Mucosa of descending colon (tissue), 3 donors: ENCODE measurements at regions not wholly inside any gene's neighbourhood (a gene's known extent, or its start where the extent isn't known, plus 50 kb on each side); places are given as distances from the start of the nearest gene placed in this dataset.

Experiments
- ATAC-seq: fragments of 200-7000 bp; cut with Tn5 transposase; one replicate; pipeline ENCODE4 v1.9.1; 2020; ENCODE audit warnings: mild to moderate bottlenecking, moderate library complexity
- DNase-seq, 3 donors: peaks; one replicate each; pipeline ENCODE4 v3.0.0-alpha.2; 2020
- H3K36me3 ChIP-seq: fragments of 200-600 bp; one replicate; pipeline ENCODE4 v1.8.0; 2021; ENCODE audit warnings: low read depth, mild to moderate bottlenecking
- H3K4me1 ChIP-seq: fragments of 200-600 bp; one replicate; pipeline ENCODE4 v1.8.0; 2021; ENCODE audit warnings: low read depth, mild to moderate bottlenecking
- H3K4me3 ChIP-seq: fragments of 200-600 bp; one replicate; pipeline ENCODE4 v1.8.0; 2021; ENCODE audit warnings: mild to moderate bottlenecking
- H3K9me3 ChIP-seq: fragments of 200-600 bp; one replicate; pipeline ENCODE4 v1.8.0; 2021; ENCODE audit warnings: mild to moderate bottlenecking
- intact Hi-C, 2 donors: fragments of 100-400 bp; cut with DNase I in 1 of 2; cut with micrococcal nuclease in 1 of 2; formaldehyde crosslinking; loops; one replicate each; pipeline versions ENCODE4 v1.11.0 to v1.11.1; 2022; cut with DNase I, micrococcal nuclease
- TF ChIP-seq, protein P1 (sequence below): fragments of 200-600 bp; IDR thresholded peaks from one replicate; pipeline ENCODE4 v1.8.0; 2022; ENCODE audit warnings: antibody characterized with exemption, mild to moderate bottlenecking
- donor health status: DM: no; HTN: no; CAD: no; lungs with moderate emphysema.
- donor health status: DM: no; HTN: no; CAD: no.
- donor health status: DM: no; HTN: yes; CAD: no.

DNA sequence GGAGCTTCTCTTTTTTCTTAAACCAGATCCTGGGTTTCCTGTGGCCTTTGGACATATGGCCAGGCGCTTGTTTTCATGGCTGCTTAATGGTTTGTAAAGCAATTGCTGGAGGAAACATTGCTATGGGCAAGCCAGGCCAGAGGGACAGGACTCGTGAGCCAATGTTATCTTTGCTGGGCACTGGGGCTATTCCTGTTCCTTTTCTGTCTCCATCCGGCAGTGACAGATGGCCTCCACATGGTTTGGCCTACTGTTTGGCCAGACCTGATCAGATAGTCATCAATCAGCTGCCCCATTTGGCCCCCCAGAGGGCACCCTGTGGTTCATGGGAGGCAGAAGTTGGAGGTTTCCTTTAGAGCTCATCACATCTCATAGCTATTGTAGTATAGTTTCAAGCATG lies 326.1 kb upstream of the ROPN1 start:
- intact Hi-C loops = no loop called here
- Histone ChIP-seq H3K4me1 (no peaks in the 10 kb centered on the region), H3K9me3 (no peaks in the 10 kb centered on the region), H3K4me3 (no peak overlapping the region), H3K36me3 (no peaks in the 10 kb centered on the region)
- ATAC-seq (no peak), DNase-seq (no peak)
- TF ChIP-seq, protein P1, sequence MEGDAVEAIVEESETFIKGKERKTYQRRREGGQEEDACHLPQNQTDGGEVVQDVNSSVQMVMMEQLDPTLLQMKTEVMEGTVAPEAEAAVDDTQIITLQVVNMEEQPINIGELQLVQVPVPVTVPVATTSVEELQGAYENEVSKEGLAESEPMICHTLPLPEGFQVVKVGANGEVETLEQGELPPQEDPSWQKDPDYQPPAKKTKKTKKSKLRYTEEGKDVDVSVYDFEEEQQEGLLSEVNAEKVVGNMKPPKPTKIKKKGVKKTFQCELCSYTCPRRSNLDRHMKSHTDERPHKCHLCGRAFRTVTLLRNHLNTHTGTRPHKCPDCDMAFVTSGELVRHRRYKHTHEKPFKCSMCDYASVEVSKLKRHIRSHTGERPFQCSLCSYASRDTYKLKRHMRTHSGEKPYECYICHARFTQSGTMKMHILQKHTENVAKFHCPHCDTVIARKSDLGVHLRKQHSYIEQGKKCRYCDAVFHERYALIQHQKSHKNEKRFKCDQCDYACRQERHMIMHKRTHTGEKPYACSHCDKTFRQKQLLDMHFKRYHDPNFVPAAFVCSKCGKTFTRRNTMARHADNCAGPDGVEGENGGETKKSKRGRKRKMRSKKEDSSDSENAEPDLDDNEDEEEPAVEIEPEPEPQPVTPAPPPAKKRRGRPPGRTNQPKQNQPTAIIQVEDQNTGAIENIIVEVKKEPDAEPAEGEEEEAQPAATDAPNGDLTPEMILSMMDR = no peak

DNA sequence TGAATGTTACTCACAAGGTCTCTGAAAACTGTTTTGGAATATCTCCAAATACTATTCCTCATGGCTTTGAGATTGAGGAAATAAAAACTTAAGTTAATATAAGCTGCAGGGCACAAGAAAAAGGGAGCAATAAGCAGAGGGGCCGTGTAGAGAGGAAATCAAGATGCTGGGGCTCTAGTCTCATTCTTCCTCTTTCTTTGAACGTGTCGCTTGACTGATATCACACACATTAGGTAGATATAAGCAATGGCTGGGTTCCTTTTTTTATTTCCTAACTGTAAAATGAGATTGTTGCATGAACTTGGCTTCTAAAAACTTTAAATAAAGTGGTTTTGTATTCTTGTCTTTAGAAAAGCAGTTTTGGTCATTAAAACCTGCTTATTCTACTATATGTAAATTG lies 326.7 kb upstream of the ROPN1 start:
- ATAC-seq (no peak), DNase-seq (no peak)
- no peaks in the 10 kb centered on the region for H3K36me3 ChIP-seq
- intact Hi-C loops = no loop called here
- H3K4me1 ChIP-seq = no peaks in the 10 kb centered on the region
- H3K9me3 ChIP-seq = no peaks in the 10 kb centered on the region
- TF ChIP-seq, protein P1 = no peak
- H3K4me3 ChIP-seq = no peak overlapping the region

DNA sequence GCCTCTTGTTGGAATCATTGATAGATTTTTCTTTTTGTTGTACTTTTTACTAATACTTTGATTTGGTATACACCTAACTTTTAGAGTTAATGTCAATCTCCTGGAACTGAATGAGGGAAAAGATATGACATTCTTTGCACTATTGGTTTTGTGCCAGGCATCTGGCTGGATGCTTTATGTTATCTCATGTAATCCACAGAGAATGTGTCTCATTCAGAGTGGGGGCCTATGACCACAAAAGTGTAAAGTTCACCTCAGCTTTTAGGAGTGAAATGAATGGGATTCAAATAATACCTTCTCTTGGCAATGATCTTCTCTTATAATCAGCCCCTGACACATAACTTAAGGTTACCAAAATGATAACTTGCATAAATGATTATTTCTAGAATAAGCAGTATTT lies 329.1 kb upstream of the ROPN1 start:
- no peak for DNase-seq
- TF ChIP-seq, protein P1 = no peak
- H3K36me3 ChIP-seq = no peaks in the 10 kb centered on the region
- intact Hi-C loops = no loop called here
- H3K9me3 ChIP-seq = no peaks in the 10 kb centered on the region
- no peak for ATAC-seq
- H3K4me1 ChIP-seq = no peaks in the 10 kb centered on the region
- no peak overlapping the region for H3K4me3 ChIP-seq

DNA sequence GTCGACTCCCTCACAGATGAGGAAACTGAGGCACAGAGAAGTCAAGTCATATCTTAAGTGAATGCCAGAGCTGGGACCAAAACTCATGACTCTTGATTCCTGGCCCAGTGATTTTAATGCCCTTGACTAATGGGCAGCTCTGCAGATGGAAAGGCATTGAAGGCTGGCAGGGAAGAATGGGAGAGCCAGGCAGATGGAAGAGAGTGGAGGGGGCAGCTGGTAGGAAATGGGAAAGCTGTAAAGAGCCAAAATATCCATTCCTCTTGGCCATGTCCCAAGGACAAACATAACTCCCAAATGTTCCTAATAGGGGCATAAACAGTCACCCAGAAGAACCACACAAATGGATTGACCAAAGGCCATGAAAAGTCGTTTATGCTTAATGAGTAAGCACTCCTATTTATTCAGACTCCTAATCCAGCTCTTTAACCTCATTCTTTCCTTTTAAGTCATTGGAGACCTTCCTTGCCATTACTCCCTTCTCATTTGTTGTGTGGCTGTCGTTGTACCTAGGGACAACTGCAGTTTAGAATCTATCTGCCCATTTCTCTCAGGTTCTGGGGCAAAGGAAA lies 330.5 kb upstream of the ROPN1 start:
- no peak for DNase-seq

DNA sequence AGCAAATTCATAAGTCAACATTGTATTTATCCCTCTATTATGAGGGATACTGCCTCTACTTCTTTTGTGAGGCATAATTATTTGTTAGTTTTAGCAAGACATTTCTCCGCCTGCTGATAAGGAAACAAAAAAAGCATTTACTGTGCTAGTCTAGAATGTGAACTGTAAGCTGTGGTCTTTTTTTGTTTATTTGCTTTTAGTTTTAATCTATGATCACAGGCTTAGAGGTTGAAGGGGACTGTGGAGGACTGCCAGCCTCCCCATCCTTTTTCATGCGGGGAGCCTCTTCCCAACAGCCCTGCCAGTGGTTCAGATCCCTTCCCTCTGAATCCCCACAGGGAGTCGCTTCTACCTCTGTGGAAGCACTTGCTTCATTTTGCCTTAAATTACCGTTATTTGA lies 331.0 kb upstream of the ROPN1 start:
- intact Hi-C loops = no loop called here
- TF ChIP-seq, protein P1 = no peak
- ATAC-seq = no peak
- no peak overlapping the region for H3K4me3 ChIP-seq
- H3K9me3 ChIP-seq = no peaks in the 10 kb centered on the region
- no peaks in the 10 kb centered on the region for H3K36me3 ChIP-seq
- no peak for DNase-seq
- no peaks in the 10 kb centered on the region for H3K4me1 ChIP-seq

More for the DNA sequence above, 330.5 kb upstream of the ROPN1 start:
- ATAC-seq = no peak
- intact Hi-C loops = no loop called here
- Histone ChIP-seq H3K36me3 (no peaks in the 10 kb centered on the region), H3K4me3 (no peak overlapping the region), H3K4me1 (no peaks in the 10 kb centered on the region), H3K9me3 (no peaks in the 10 kb centered on the region)
- TF ChIP-seq, protein P1 = no peak

DNA sequence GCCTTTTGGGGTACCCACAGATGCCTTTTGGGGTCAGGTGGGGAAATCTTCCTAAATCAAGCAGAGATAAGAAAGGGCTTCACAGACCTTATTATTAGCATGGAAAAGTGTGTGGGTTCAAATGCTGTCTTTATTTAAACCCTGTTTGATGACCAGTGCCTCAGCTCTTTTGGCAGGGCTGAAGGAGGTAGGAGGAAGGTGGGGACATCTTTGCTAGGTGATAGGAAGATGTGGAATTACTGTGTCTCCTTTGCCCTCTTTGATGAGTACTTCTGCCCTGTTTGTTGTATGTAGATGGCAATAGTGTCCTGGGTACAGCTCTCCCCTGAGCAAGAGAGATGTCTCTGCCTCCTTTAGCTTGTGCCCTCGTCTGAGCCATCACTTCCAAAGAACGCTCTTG lies 333.3 kb upstream of the ROPN1 start:
- Histone ChIP-seq H3K9me3 (no peaks in the 10 kb centered on the region), H3K36me3 (no peaks in the 10 kb centered on the region), H3K4me3 (no peak overlapping the region), H3K4me1 (no peaks in the 10 kb centered on the region)
- intact Hi-C loops = no loop called here
- ATAC-seq (no peak), DNase-seq (no peak)
- TF ChIP-seq, protein P1 = no peak
